ENCODE measurements at regions not wholly inside any gene's neighbourhood (a gene's known extent, or its start where the extent isn't known, plus 50 kb on each side); places are given as distances from the start of the nearest gene placed in this dataset.
"Not testable (repeated sequence)": the region's sequence is repeated elsewhere in the genome, so short reads cannot be mapped to it uniquely, and the experiment has no call there.

GRCh38 chr9:99660191-99660636 is 161.5 kb upstream of the NR4A3 start:
- H3K4me1 ChIP-seq = no peaks in the 10 kb centered on the region
- in situ Hi-C loops (cut with MboI; ENCODE audit: low sequenced_read_pairs in 4 of 4) = loop anchor here in 1 of 4 donors (25.0 kb wide), 1 partner anchor 102 kb away; no protein-coding TSS in a partner anchor
- H3K27me3 ChIP-seq = no peaks in the 10 kb centered on the region
- H3K36me3 ChIP-seq = no peaks in the 10 kb centered on the region
- no peak overlapping the region for H3K27ac ChIP-seq
- DNase-seq (no peak), ATAC-seq (no peak)
- no peaks in the 10 kb centered on the region for H3K9me3 ChIP-seq
- no peak overlapping the region for H3K4me3 ChIP-seq
- TF ChIP-seq, protein P1, sequence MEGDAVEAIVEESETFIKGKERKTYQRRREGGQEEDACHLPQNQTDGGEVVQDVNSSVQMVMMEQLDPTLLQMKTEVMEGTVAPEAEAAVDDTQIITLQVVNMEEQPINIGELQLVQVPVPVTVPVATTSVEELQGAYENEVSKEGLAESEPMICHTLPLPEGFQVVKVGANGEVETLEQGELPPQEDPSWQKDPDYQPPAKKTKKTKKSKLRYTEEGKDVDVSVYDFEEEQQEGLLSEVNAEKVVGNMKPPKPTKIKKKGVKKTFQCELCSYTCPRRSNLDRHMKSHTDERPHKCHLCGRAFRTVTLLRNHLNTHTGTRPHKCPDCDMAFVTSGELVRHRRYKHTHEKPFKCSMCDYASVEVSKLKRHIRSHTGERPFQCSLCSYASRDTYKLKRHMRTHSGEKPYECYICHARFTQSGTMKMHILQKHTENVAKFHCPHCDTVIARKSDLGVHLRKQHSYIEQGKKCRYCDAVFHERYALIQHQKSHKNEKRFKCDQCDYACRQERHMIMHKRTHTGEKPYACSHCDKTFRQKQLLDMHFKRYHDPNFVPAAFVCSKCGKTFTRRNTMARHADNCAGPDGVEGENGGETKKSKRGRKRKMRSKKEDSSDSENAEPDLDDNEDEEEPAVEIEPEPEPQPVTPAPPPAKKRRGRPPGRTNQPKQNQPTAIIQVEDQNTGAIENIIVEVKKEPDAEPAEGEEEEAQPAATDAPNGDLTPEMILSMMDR (IDR thresholded peaks at IDR 0.05 in 4 of 5, conservative IDR thresholded peaks at IDR 0.05 in 1 of 5) = no peak
- no peak for TF ChIP-seq POLR2A (IDR thresholded peaks at IDR 0.05)
- intact Hi-C loops (cut with DNase I; ENCODE audit: low total_unique reads) = no loop called here

GRCh38 chr9:99663297-99663696 is 158.4 kb upstream of the NR4A3 start:
- in situ Hi-C loops (cut with MboI; ENCODE audit: low sequenced_read_pairs in 4 of 4) (loop anchor here in 1 of 4 donors (25.0 kb wide), 1 partner anchor 99 kb away; no protein-coding TSS in a partner anchor), intact Hi-C loops (cut with DNase I; ENCODE audit: low total_unique reads) (no loop called here)
- DNase-seq (no peak), ATAC-seq (no peak)
- TF ChIP-seq, protein P1 (IDR thresholded peaks at IDR 0.05 in 4 of 5, conservative IDR thresholded peaks at IDR 0.05 in 1 of 5) = no peak
- TF ChIP-seq POLR2A (IDR thresholded peaks at IDR 0.05) = no peak
- Histone ChIP-seq H3K4me3 (no peak overlapping the region), H3K36me3 (no peaks in the 10 kb centered on the region), H3K27ac (no peak overlapping the region), H3K27me3 (no peaks in the 10 kb centered on the region), H3K4me1 (no peaks in the 10 kb centered on the region), H3K9me3 (no peaks in the 10 kb centered on the region)

GRCh38 chr9:99663856-99664255 is 157.8 kb upstream of the NR4A3 start:
- Histone ChIP-seq H3K9me3 (no peaks in the 10 kb centered on the region), H3K4me3 (no peak overlapping the region), H3K27ac (no peak overlapping the region), H3K36me3 (no peaks in the 10 kb centered on the region), H3K27me3 (no peaks in the 10 kb centered on the region), H3K4me1 (no peaks in the 10 kb centered on the region)
- ATAC-seq = no peak
- in situ Hi-C loops (cut with MboI; ENCODE audit: low sequenced_read_pairs in 4 of 4) = loop anchor here in 1 of 4 donors (25.0 kb wide), 1 partner anchor 98 kb away; no protein-coding TSS in a partner anchor
- no peak for TF ChIP-seq POLR2A (IDR thresholded peaks at IDR 0.05)
- TF ChIP-seq, protein P1 (IDR thresholded peaks at IDR 0.05 in 4 of 5, conservative IDR thresholded peaks at IDR 0.05 in 1 of 5) = no peak
- intact Hi-C loops (cut with DNase I; ENCODE audit: low total_unique reads) = no loop called here
- DNase-seq = no peak

- Histone ChIP-seq H3K36me3 (no peaks in the 10 kb centered on the region), H3K9me3 (no peaks in the 10 kb centered on the region), H3K27me3 (no peaks in the 10 kb centered on the region), H3K27ac (no peak overlapping the region), H3K4me1 (no peaks in the 10 kb centered on the region), H3K4me3 (no peak overlapping the region)
- in situ Hi-C loops (cut with MboI; ENCODE audit: low sequenced_read_pairs in 4 of 4) (loop anchor here in 1 of 4 donors (25.0 kb wide), 1 partner anchor 96 kb away; no protein-coding TSS in a partner anchor), intact Hi-C loops (cut with DNase I; ENCODE audit: low total_unique reads) (no loop called here)
- no peak for TF ChIP-seq POLR2A (IDR thresholded peaks at IDR 0.05)
- TF ChIP-seq, protein P1 (IDR thresholded peaks at IDR 0.05 in 4 of 5, conservative IDR thresholded peaks at IDR 0.05 in 1 of 5) = no peak
- DNase-seq (no peak), ATAC-seq (no peak)
These were observed 155.1 kb upstream of the NR4A3 start for GRCh38 chr9:99666571-99666970.

DNA sequence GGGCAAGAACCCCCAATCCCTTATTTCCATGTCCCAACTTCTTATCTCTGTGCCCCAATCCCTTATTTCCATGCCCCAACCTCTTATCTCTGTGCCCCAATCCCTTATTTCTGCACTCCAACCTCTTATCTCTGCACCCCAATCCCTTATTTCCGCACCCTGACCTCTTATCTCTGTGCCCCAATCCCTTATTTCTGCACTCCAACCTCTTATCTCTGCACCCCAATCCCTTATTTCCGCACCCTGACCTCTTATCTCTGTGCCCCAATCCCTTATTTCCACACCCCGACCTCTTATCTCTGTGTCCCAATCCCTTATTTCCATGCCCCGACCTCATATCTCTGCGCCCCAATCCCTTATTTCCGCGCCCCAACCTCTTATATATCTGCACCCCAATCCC is 150.8 kb upstream of the NR4A3 start:
- intact Hi-C loops (cut with DNase I; ENCODE audit: low total_unique reads); ATAC-seq; H3K4me1 ChIP-seq; H3K9me3 ChIP-seq; H3K4me3 ChIP-seq; H3K27me3 ChIP-seq; DNase-seq; H3K27ac ChIP-seq; H3K36me3 ChIP-seq: not testable (repeated sequence)
- in situ Hi-C loops (cut with MboI; ENCODE audit: low sequenced_read_pairs in 4 of 4) = loop anchor here in 1 of 4 donors (25.0 kb wide), 1 partner anchor 91 kb away; no protein-coding TSS in a partner anchor
